ENCODE measurements at regions not wholly inside any gene's neighbourhood (a gene's known extent, or its start where the extent isn't known, plus 50 kb on each side); places are given as distances from the start of the nearest gene placed in this dataset.

DNA sequence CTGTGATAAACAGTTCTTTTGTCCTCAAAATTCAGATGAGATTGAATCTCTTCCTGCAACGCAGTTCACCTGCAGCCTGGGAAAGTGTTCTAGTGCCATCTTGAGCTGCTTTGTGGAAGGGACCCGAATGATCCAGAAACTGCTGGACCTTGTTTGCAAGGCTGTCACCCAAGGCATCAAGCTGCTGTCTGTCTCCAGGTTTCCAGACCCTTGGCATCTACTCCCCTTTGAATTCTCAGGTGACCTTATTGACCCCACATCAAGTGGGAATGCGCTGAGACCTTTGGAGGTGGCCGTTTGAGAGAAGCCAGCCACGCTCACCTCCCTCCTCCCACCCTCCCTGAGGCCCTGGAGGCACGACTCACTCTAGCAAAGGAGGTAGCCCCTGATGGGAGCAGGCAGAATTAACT is 112.5 kb downstream of the EDN3 start:
- TF ChIP-seq, protein P1, sequence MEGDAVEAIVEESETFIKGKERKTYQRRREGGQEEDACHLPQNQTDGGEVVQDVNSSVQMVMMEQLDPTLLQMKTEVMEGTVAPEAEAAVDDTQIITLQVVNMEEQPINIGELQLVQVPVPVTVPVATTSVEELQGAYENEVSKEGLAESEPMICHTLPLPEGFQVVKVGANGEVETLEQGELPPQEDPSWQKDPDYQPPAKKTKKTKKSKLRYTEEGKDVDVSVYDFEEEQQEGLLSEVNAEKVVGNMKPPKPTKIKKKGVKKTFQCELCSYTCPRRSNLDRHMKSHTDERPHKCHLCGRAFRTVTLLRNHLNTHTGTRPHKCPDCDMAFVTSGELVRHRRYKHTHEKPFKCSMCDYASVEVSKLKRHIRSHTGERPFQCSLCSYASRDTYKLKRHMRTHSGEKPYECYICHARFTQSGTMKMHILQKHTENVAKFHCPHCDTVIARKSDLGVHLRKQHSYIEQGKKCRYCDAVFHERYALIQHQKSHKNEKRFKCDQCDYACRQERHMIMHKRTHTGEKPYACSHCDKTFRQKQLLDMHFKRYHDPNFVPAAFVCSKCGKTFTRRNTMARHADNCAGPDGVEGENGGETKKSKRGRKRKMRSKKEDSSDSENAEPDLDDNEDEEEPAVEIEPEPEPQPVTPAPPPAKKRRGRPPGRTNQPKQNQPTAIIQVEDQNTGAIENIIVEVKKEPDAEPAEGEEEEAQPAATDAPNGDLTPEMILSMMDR (IDR thresholded peaks at IDR 0.05; ENCODE audit: borderline replicate concordance, control extremely low read depth, extremely low read depth, insufficient read depth, missing control alignments) = no peak
- no peak for DNase-seq (ENCODE audit: low spot score)
- in situ Hi-C loops (cut with MboI; ENCODE audit: low sequenced_read_pairs, unreplicated experiment) = no loop called here

DNA sequence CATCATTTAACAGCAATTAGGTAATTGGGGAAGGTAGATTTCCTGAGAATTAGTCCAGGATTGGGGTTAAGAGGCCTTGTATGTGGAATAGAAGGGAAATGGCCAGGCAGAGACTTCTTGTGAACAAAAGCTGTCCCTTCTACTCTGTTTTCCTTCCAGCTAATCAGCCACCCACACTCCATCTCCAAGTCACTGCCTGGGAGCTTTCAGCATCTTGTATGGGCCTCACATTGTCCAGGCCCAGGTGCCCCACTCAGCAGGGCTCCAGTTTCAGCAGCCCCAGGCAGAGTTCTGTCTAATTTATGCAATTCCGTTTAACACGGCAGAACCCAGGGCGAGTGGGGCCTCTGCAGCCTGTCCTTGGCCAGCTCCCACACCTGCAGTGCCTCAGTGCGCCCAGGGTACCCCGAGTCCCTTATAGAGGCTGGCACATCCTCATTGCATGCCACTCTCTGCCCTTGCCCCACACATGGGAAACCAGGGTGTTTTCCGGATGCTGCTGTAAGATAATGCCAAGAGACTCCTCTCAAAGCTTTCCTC is 113.0 kb downstream of the EDN3 start:
- TF ChIP-seq, protein P1 (IDR thresholded peaks at IDR 0.05; ENCODE audit: borderline replicate concordance, control extremely low read depth, extremely low read depth, insufficient read depth, missing control alignments) = no peak
- DNase-seq (ENCODE audit: low spot score) = no peak
- in situ Hi-C loops (cut with MboI; ENCODE audit: low sequenced_read_pairs, unreplicated experiment) = no loop called here

GRCh38 chr20:59414936-59415623 is 114.7 kb downstream of the EDN3 start:
- DNase-seq (ENCODE audit: low spot score) = no peak
- TF ChIP-seq, protein P1 (IDR thresholded peaks at IDR 0.05; ENCODE audit: borderline replicate concordance, control extremely low read depth, extremely low read depth, insufficient read depth, missing control alignments) = no peak
- in situ Hi-C loops (cut with MboI; ENCODE audit: low sequenced_read_pairs, unreplicated experiment) = no loop called here

GRCh38 chr20:59416916-59417315 is 116.5 kb downstream of the EDN3 start:
- TF ChIP-seq, protein P1 (IDR thresholded peaks at IDR 0.05; ENCODE audit: borderline replicate concordance, control extremely low read depth, extremely low read depth, insufficient read depth, missing control alignments) = no peak
- in situ Hi-C loops (cut with MboI; ENCODE audit: low sequenced_read_pairs, unreplicated experiment) = no loop called here

GRCh38 chr20:59421089-59421488 is 120.7 kb downstream of the EDN3 start:
- in situ Hi-C loops (cut with MboI; ENCODE audit: low sequenced_read_pairs, unreplicated experiment) = no loop called here
- TF ChIP-seq, protein P1 (IDR thresholded peaks at IDR 0.05; ENCODE audit: borderline replicate concordance, control extremely low read depth, extremely low read depth, insufficient read depth, missing control alignments) = no peak
- DNase-seq (ENCODE audit: low spot score) = no peak

More at GRCh38 chr20:59416916-59417315, 116.5 kb downstream of the EDN3 start:
- DNase-seq (ENCODE audit: low spot score) = no peak

GRCh38 chr20:59421920-59422637 is 121.7 kb downstream of the EDN3 start:
- in situ Hi-C loops (cut with MboI; ENCODE audit: low sequenced_read_pairs, unreplicated experiment) = no loop called here
- DNase-seq (ENCODE audit: low spot score) = no peak
- TF ChIP-seq, protein P1 (IDR thresholded peaks at IDR 0.05; ENCODE audit: borderline replicate concordance, control extremely low read depth, extremely low read depth, insufficient read depth, missing control alignments) = no peak
